Smooth muscle cell (in vitro differentiated cells): ENCODE measurements at regions not wholly inside any gene's neighbourhood (a gene's known extent, or its start where the extent isn't known, plus 50 kb on each side); places are given as distances from the start of the nearest gene placed in this dataset.

Experiments
- DNase-seq: peaks from one replicate; lab custom pipeline; 2025; ENCODE audit not compliant: unreplicated experiment; lab: John Stamatoyannopoulos, UW
- H2AFZ ChIP-seq: fragments of 200-600 bp; sonication (generic); 2 replicates; pipeline ENCODE4 v1.6.0; 2016; ENCODE audit warnings: antibody characterized with exemption, low read depth, mild to moderate bottlenecking
- H3F3A ChIP-seq: fragments of 200-600 bp; sonication (generic); 2 replicates; pipeline ENCODE4 v1.6.0; 2017; ENCODE audit warnings: antibody characterized with exemption, low read depth
- H3K27ac ChIP-seq: fragments of 200-600 bp; sonication (generic); 2 replicates; pipeline ENCODE4 v1.5.1; 2016; ENCODE audit warnings: low read depth, mild to moderate bottlenecking
- H3K27me3 ChIP-seq: fragments of 200-600 bp; sonication (generic); 2 replicates; pipeline ENCODE4 v1.6.1; 2016; ENCODE audit warnings: low read depth, mild to moderate bottlenecking
- H3K36me3 ChIP-seq: fragments of 200-600 bp; sonication (generic); 2 replicates; pipeline ENCODE4 v1.5.1; 2016; ENCODE audit warnings: low read depth
- H3K4me1 ChIP-seq: fragments of 200-600 bp; sonication (generic); 2 replicates; pipeline ENCODE4 v1.5.1; 2016; ENCODE audit warnings: low read depth
- H3K4me2 ChIP-seq: fragments of 200-600 bp; sonication (generic); 2 replicates; pipeline ENCODE4 v1.6.0; 2016; ENCODE audit warnings: mild to moderate bottlenecking
- H3K4me3 ChIP-seq: fragments of 200-600 bp; sonication (generic); 2 replicates; pipeline ENCODE4 v1.5.1; 2016; ENCODE audit warnings: mild to moderate bottlenecking
- H3K79me2 ChIP-seq: fragments of 200-600 bp; sonication (generic); 2 replicates; pipeline ENCODE4 v1.6.0; 2016; ENCODE audit warnings: low read depth, mild to moderate bottlenecking
- H3K9ac ChIP-seq: fragments of 200-600 bp; sonication (generic); 2 replicates; pipeline ENCODE4 v1.6.0; 2016; ENCODE audit warnings: low read depth
- H3K9me3 ChIP-seq: fragments of 200-600 bp; sonication (generic); replicated peaks from 2 replicates; pipeline ENCODE4 v1.5.1; 2016; ENCODE audit warnings: low read depth
- H4K20me1 ChIP-seq: fragments of 200-600 bp; sonication (generic); 2 replicates; pipeline ENCODE4 v1.6.0; 2016; ENCODE audit warnings: low read depth
- CTCF ChIP-seq: fragments of 200-600 bp; sonication (generic); IDR thresholded peaks from 2 replicates; pipeline ENCODE4 v1.5.1; 2017; ENCODE audit warnings: borderline replicate concordance, mild to moderate bottlenecking, antibody characterized with exemption; ENCODE audit not compliant: insufficient read depth, poor library complexity, severe bottlenecking
- WGBS: methylation state at CpG from one replicate; pipeline ENCODE4 v1.1.7; 2016; ENCODE audit warnings: low lambda C conversion rate; 5-methylcytosine and 5-hydroxymethylcytosine counted together

- DNase-seq: no peak
- no peaks in the 10 kb centered on the region for H3K4me1 ChIP-seq
- H2AFZ ChIP-seq: no peak overlapping the region
- no peak for TF ChIP-seq CTCF
- no peaks in the 10 kb centered on the region for H4K20me1 ChIP-seq
- no peaks in the 10 kb centered on the region for H3K9me3 ChIP-seq
- H3K4me2 ChIP-seq: no peak overlapping the region
- H3K9ac ChIP-seq: no peak overlapping the region
- H3K27me3 ChIP-seq: no peaks in the 10 kb centered on the region
- H3K36me3 ChIP-seq: no peaks in the 10 kb centered on the region
- no peak overlapping the region for H3K27ac ChIP-seq
- no peaks in the 10 kb centered on the region for H3K79me2 ChIP-seq
- 96% methylated on average over 8 of the region's 8 CpGs for WGBS
- H3K4me3 ChIP-seq: no peak overlapping the region
- no peaks in the 10 kb centered on the region for H3F3A ChIP-seq
These were observed 193.5 kb upstream of the SP8 start for GRCh38 chr7:20980232-20980631.

- Histone ChIP-seq H3K4me2 (no peak overlapping the region), H3K27ac (no peak overlapping the region), H4K20me1 (no peaks in the 10 kb centered on the region), H3K79me2 (no peaks in the 10 kb centered on the region), H3K4me1 (no peaks in the 10 kb centered on the region), H2AFZ (no peak overlapping the region), H3K9ac (no peak overlapping the region), H3K9me3 (no peaks in the 10 kb centered on the region), H3K27me3 (no peaks in the 10 kb centered on the region), H3F3A (no peaks in the 10 kb centered on the region), H3K36me3 (no peaks in the 10 kb centered on the region), H3K4me3 (no peak overlapping the region)
- no peak for TF ChIP-seq CTCF
- DNase-seq: no peak
- 79% methylated on average over 7 of the region's 7 CpGs for WGBS
These were observed 194.1 kb upstream of the SP8 start for GRCh38 chr7:20980668-20981264.

DNA sequence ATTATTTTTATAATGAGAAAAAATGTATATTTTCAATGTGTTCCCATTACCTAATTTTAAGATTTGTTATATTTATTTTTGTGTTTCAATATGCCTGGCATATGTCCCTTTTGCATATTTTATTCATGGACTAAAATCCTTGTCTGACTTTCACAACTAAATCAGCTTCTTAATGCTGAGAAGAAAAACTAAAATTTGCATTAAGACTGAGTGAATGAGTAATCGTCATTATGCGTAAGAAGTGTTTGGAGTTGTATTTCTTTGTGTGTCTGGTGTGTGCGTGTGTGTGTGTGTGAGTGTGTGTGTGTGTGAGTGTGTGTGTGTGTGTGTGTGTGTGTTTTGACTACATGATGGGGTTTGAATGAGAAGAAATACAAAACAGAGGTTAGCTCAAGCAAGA lies 201.7 kb upstream of the SP8 start:
- TF ChIP-seq CTCF: no peak
- H3K4me3 ChIP-seq: no peak overlapping the region
- no peak for DNase-seq
- H2AFZ ChIP-seq: no peak overlapping the region
- no peak overlapping the region for H3K27ac ChIP-seq
- peaks cover 12% of the 10 kb centered on the region for H3K27me3 ChIP-seq
- 92% methylated on average over 3 of the region's 3 CpGs for WGBS
- peaks cover 3% of the 10 kb centered on the region for H3K4me1 ChIP-seq
- no peak overlapping the region for H3K4me2 ChIP-seq
- no peaks in the 10 kb centered on the region for H3F3A ChIP-seq
- no peaks in the 10 kb centered on the region for H3K36me3 ChIP-seq
- no peaks in the 10 kb centered on the region for H3K9me3 ChIP-seq
- no peaks in the 10 kb centered on the region for H3K79me2 ChIP-seq
- no peak overlapping the region for H3K9ac ChIP-seq
- H4K20me1 ChIP-seq: no peaks in the 10 kb centered on the region

DNA sequence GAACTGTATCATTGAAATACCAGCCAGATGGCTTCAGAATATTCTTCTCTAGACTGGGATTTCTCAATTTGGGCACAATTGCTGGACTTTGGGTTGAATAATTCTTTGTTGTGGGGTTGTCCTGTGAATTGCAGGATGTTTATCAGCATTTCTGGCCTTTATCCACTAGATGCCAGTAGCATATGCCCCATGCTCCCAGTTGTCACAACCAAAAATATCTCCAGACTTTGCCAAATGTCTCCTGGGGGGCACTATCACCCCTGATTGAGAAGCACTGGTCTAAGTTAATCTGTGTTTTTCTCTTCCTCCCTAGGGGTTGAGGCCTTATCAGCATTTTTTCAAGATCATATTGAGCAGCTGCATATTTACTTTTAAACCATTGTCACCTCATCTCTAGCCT lies 204.9 kb upstream of the SP8 start:
- no peak overlapping the region for H3K27ac ChIP-seq
- no peaks in the 10 kb centered on the region for H3K9me3 ChIP-seq
- no peaks in the 10 kb centered on the region for H3F3A ChIP-seq
- no peak overlapping the region for H3K9ac ChIP-seq
- DNase-seq: no peak
- no peaks in the 10 kb centered on the region for H3K79me2 ChIP-seq
- peaks cover 3% of the 10 kb centered on the region for H3K4me1 ChIP-seq
- H3K36me3 ChIP-seq: no peaks in the 10 kb centered on the region
- peaks cover 9% of the 10 kb centered on the region for H3K27me3 ChIP-seq
- H3K4me3 ChIP-seq: no peak overlapping the region
- no peak overlapping the region for H3K4me2 ChIP-seq
- H2AFZ ChIP-seq: no peak overlapping the region
- H4K20me1 ChIP-seq: no peaks in the 10 kb centered on the region
- TF ChIP-seq CTCF: no peak
